ENCODE measurements at regions not wholly inside any gene's neighbourhood (a gene's known extent, or its start where the extent isn't known, plus 50 kb on each side); places are given as distances from the start of the nearest gene placed in this dataset.

GRCh38 chr14:29140016-29140415, 373.4 kb downstream of the FOXG1 start:
- DNase-seq: no peak

- DNase-seq: no peak
Observed at GRCh38 chr14:29144621-29145020, 378.0 kb downstream of the FOXG1 start.

GRCh38 chr14:29148221-29148620, 381.6 kb downstream of the FOXG1 start:
- no peak for DNase-seq

- DNase-seq: no peak
Observed at GRCh38 chr14:29149798-29150197, 383.2 kb downstream of the FOXG1 start.

GRCh38 chr14:29150659-29151058, 384.1 kb downstream of the FOXG1 start:
- no peak for DNase-seq

GRCh38 chr14:29156096-29156495, 389.5 kb downstream of the FOXG1 start:
- DNase-seq: no peak

GRCh38 chr14:29161593-29161992, 395.0 kb downstream of the FOXG1 start:
- DNase-seq: no peak

GRCh38 chr14:29163109-29163508, 396.5 kb downstream of the FOXG1 start:
- DNase-seq: no peak

GRCh38 chr14:29165431-29165830, 398.8 kb downstream of the FOXG1 start:
- DNase-seq: no peak

- peak in 1 of 2 experiments; percentile 1 for DNase-seq
Observed at GRCh38 chr14:29166507-29166906, 399.9 kb downstream of the FOXG1 start.

GRCh38 chr14:29168149-29168548, 401.6 kb downstream of the FOXG1 start:
- DNase-seq: no peak

GRCh38 chr14:29169408-29169807, 402.8 kb downstream of the FOXG1 start:
- no peak for DNase-seq

GRCh38 chr14:29175706-29176105, 409.1 kb downstream of the FOXG1 start:
- no peak for DNase-seq

GRCh38 chr14:29176876-29177275, 410.3 kb downstream of the FOXG1 start:
- DNase-seq: no peak

GRCh38 chr14:29178971-29179370, 412.4 kb downstream of the FOXG1 start:
- DNase-seq: no peak

- no peak for DNase-seq
Observed at GRCh38 chr14:29191092-29191491, 424.5 kb downstream of the FOXG1 start.

- DNase-seq: no peak
Observed at GRCh38 chr14:29197557-29197956, 431.0 kb downstream of the FOXG1 start.

- no peak for DNase-seq
Observed at GRCh38 chr14:29205658-29206057, 439.1 kb downstream of the FOXG1 start.

- DNase-seq: no peak
Observed at GRCh38 chr14:29215853-29216252, 449.3 kb downstream of the FOXG1 start.

GRCh38 chr14:29216268-29217232, 450.0 kb downstream of the FOXG1 start:
- DNase-seq: no peak

- no peak for DNase-seq
Observed at GRCh38 chr14:29217813-29218450, 451.3 kb downstream of the FOXG1 start.

- no peak for DNase-seq
Observed at GRCh38 chr14:29220072-29220471, 453.5 kb downstream of the FOXG1 start.

- no peak for DNase-seq
Observed at GRCh38 chr14:29220566-29220965, 454.0 kb downstream of the FOXG1 start.

- DNase-seq: no peak
Observed at GRCh38 chr14:29222006-29222405, 455.4 kb downstream of the FOXG1 start.
